PC-9 (cell line): ENCODE measurements at regions not wholly inside any gene's neighbourhood (a gene's known extent, or its start where the extent isn't known, plus 50 kb on each side); places are given as distances from the start of the nearest gene placed in this dataset.

ENCODE experiments used
- BruUV-seq: library from RNA; stranded (reverse); fragments of 400-500 nt; replicated peaks from 2 replicates; lab custom pipeline; 2021; lab: Mats Ljungman, UMichigan
- CTCF ChIA-PET: fragments of 300-600 bp; sonication (Branson Sonifier 250); formaldehyde crosslinking; loops from one replicate; lab custom pipeline; 2022; ENCODE audit warnings: antibody characterized with exemption; lab: Charles Lee
- POLR2A ChIA-PET: fragments of 300-600 bp; sonication (Branson Sonifier 250); formaldehyde crosslinking; loops from one replicate; lab custom pipeline; 2022; ENCODE audit warnings: antibody characterized with exemption; ENCODE audit not compliant: unreplicated experiment; lab: Charles Lee
- DNase-seq, 2 experiments: peaks; one replicate each; pipeline versions ENCODE4 v3.0.0 to v3.0.0-alpha.2; 2015 to 2022; ENCODE audit warnings: mixed read lengths in 1 of 2
- H2AFZ ChIP-seq: fragments of 200-600 bp; sonication (generic); 2 replicates; pipeline ENCODE4 v1.8.1; 2017; ENCODE audit warnings: antibody characterized with exemption
- H3F3A ChIP-seq: fragments of 200-600 bp; sonication (generic); 2 replicates; pipeline ENCODE4 v1.8.1; 2017; ENCODE audit warnings: antibody characterized with exemption, mild to moderate bottlenecking, low read depth; ENCODE audit not compliant: insufficient read depth
- H3K27ac ChIP-seq: fragments of 200-600 bp; sonication (generic); 2 replicates; pipeline ENCODE4 v1.6.1; 2016; ENCODE audit warnings: mixed run types
- H3K27me3 ChIP-seq: fragments of 200-600 bp; sonication (generic); 2 replicates; pipeline ENCODE4 v1.6.1; 2016; ENCODE audit warnings: low read depth, mixed run types; ENCODE audit not compliant: insufficient read depth
- H3K36me3 ChIP-seq: fragments of 200-600 bp; sonication (generic); 2 replicates; pipeline ENCODE4 v1.6.1; 2016; ENCODE audit warnings: low read depth, mixed run types
- H3K4me1 ChIP-seq: fragments of 200-600 bp; sonication (generic); replicated peaks from 2 replicates; pipeline ENCODE4 v1.6.1; 2016; ENCODE audit warnings: mixed run types; ENCODE audit not compliant: insufficient read depth
- H3K4me2 ChIP-seq: fragments of 200-600 bp; sonication (generic); 2 replicates; pipeline ENCODE4 v1.6.1; 2017; ENCODE audit warnings: mixed run types
- H3K4me3 ChIP-seq: fragments of 200-600 bp; sonication (generic); 2 replicates; pipeline ENCODE4 v1.6.1; 2016; ENCODE audit warnings: mixed run types
- H3K79me2 ChIP-seq: fragments of 200-600 bp; sonication (generic); 2 replicates; pipeline ENCODE4 v1.6.1; 2017; ENCODE audit warnings: low read depth, mixed run types
- H3K9me2 ChIP-seq: fragments of 200-600 bp; sonication (generic); 2 replicates; pipeline ENCODE4 v1.8.1; 2017; ENCODE audit warnings: mild to moderate bottlenecking; ENCODE audit not compliant: insufficient read depth
- H3K9me3 ChIP-seq: fragments of 200-600 bp; sonication (generic); 2 replicates; pipeline ENCODE4 v1.8.1; 2016; ENCODE audit warnings: low read depth; ENCODE audit not compliant: insufficient read depth
- H4K20me1 ChIP-seq: fragments of 200-600 bp; sonication (generic); 2 replicates; pipeline ENCODE4 v1.8.1; 2017; ENCODE audit not compliant: insufficient read depth
- EZH2 ChIP-seq: fragments of 200-600 bp; sonication (generic); IDR thresholded peaks from 2 replicates; pipeline ENCODE4 v1.8.0; 2017; ENCODE audit warnings: antibody characterized with exemption, low read depth
- intact Hi-C: fragments of 100-400 bp; cut with micrococcal nuclease; formaldehyde crosslinking; loops from one replicate; pipeline ENCODE4 v1.10.0; 2022; ENCODE audit not compliant: unreplicated experiment
- TF ChIP-seq, protein P1 (sequence below): fragments of 200-600 bp; sonication (generic); conservative IDR thresholded peaks from 2 replicates; pipeline ENCODE4 v1.6.1; 2017; ENCODE audit warnings: mixed run types, antibody characterized with exemption, mild to moderate bottlenecking, moderate library complexity

DNA sequence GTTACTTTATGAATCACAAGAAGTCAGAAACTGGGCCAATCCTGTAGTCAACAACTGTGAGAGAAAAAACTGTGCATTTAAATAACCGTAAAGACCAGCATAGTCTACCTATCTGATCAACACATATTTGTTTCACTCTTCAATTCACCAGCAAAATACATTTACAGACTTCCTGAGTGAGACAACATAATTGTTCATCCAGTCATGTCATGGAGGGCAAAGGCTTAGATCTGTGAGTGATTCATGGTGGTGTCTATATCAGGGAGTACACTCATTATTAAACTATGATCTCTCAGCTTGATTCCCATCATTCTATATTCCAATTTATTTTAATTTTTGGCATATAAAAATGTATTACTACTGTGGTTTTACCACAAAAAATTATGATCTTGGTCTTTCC, 694.6 kb downstream of the DNAH5 start:
- BruUV-seq: no TSS peak

DNA sequence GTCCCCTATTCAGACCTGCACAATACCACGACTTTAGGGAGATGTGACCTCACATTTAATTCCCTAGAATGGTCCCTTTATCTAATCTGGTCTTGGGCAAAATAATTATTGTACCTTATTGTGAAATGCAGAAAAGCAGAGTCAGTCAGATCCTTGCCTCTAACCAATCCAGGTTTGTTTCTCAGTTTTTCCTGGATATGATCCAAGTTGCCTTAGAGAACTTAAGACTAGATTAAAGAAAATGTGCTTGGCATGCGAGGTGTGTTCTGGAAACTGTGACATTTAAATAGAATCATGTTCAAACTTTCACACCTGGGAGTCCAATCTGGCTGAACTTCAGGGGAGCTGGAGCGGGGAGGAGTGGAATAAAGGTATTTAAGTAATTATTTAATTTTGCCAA, 696.2 kb downstream of the DNAH5 start:
- ChIA-PET POLR2A (no interaction called here), CTCF (no interaction called here)

More for the DNA sequence above, 694.6 kb downstream of the DNAH5 start:
- no peak overlapping the region for H3K4me3 ChIP-seq
- no peaks in the 10 kb centered on the region for H3F3A ChIP-seq
- no peaks in the 10 kb centered on the region for H3K36me3 ChIP-seq
- POLR2A ChIA-PET: no interaction called here
- no peaks in the 10 kb centered on the region for H3K9me2 ChIP-seq
- H2AFZ ChIP-seq: no peak overlapping the region
- no peak for DNase-seq
- no peak overlapping the region for H3K4me2 ChIP-seq
- no peaks in the 10 kb centered on the region for H4K20me1 ChIP-seq
- H3K4me1 ChIP-seq: no peaks in the 10 kb centered on the region
- H3K9me3 ChIP-seq: no peaks in the 10 kb centered on the region
- no peaks in the 10 kb centered on the region for H3K79me2 ChIP-seq
- intact Hi-C loops: loop anchor here (10.0 kb wide), 1 partner anchor 705 kb away; no protein-coding TSS in a partner anchor
- H3K27ac ChIP-seq: no peak overlapping the region
- CTCF ChIA-PET: interaction anchor here (0.9 kb wide), 1 partner anchor 19 kb away, joined by 3 read pairs; no protein-coding TSS in a partner anchor
- H3K27me3 ChIP-seq: no peaks in the 10 kb centered on the region
- TF ChIP-seq, protein P1, sequence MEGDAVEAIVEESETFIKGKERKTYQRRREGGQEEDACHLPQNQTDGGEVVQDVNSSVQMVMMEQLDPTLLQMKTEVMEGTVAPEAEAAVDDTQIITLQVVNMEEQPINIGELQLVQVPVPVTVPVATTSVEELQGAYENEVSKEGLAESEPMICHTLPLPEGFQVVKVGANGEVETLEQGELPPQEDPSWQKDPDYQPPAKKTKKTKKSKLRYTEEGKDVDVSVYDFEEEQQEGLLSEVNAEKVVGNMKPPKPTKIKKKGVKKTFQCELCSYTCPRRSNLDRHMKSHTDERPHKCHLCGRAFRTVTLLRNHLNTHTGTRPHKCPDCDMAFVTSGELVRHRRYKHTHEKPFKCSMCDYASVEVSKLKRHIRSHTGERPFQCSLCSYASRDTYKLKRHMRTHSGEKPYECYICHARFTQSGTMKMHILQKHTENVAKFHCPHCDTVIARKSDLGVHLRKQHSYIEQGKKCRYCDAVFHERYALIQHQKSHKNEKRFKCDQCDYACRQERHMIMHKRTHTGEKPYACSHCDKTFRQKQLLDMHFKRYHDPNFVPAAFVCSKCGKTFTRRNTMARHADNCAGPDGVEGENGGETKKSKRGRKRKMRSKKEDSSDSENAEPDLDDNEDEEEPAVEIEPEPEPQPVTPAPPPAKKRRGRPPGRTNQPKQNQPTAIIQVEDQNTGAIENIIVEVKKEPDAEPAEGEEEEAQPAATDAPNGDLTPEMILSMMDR: no peak
- TF ChIP-seq EZH2: no peak

DNA sequence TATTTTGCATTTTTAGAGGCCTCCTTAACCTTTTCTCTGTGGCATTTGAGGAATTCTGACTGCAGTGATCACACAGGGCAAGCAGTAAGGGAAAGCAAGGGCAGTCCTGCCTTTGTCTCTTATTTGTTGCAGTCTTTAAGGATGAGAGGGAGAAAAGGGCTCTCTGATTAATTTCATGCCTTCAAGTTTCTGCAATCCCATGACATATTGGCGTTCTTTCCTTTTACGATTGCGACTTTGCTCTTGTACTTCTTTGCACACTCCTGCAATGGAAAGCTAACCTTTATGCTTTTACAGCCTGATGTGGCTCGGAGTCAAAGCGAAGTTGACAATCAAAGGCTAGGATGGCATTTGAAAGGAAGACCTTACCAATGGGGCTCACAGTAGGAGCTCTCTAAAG, 698.4 kb downstream of the DNAH5 start:
- Histone ChIP-seq H3K4me1 (no peaks in the 10 kb centered on the region), H3K4me2 (no peak overlapping the region), H3K27me3 (no peaks in the 10 kb centered on the region), H4K20me1 (no peaks in the 10 kb centered on the region), H3K27ac (no peak overlapping the region), H2AFZ (no peak overlapping the region), H3K36me3 (no peaks in the 10 kb centered on the region), H3K9me2 (no peaks in the 10 kb centered on the region), H3F3A (no peaks in the 10 kb centered on the region), H3K4me3 (no peak overlapping the region), H3K79me2 (no peaks in the 10 kb centered on the region), H3K9me3 (no peaks in the 10 kb centered on the region)
- CTCF ChIA-PET: no interaction called here
- intact Hi-C loops: no loop called here
- DNase-seq: no peak
- POLR2A ChIA-PET: no interaction called here
- no peak for TF ChIP-seq EZH2
- TF ChIP-seq, protein P1: no peak
- no TSS peak for BruUV-seq

More for the DNA sequence above, 696.2 kb downstream of the DNAH5 start:
- TF ChIP-seq, protein P1: no peak
- no peak for TF ChIP-seq EZH2
- Histone ChIP-seq H3K9me2 (no peaks in the 10 kb centered on the region), H3K4me3 (no peak overlapping the region), H3K36me3 (no peaks in the 10 kb centered on the region), H3F3A (no peaks in the 10 kb centered on the region), H3K9me3 (no peaks in the 10 kb centered on the region), H3K79me2 (no peaks in the 10 kb centered on the region), H3K27ac (no peak overlapping the region), H3K27me3 (no peaks in the 10 kb centered on the region), H3K4me2 (no peak overlapping the region), H3K4me1 (no peaks in the 10 kb centered on the region), H4K20me1 (no peaks in the 10 kb centered on the region), H2AFZ (no peak overlapping the region)
- no TSS peak for BruUV-seq
- no peak for DNase-seq
- intact Hi-C loops: no loop called here
